ENCODE measurements at regions not wholly inside any gene's neighbourhood (a gene's known extent, or its start where the extent isn't known, plus 50 kb on each side); places are given as distances from the start of the nearest gene placed in this dataset.

- no peak for DNase-seq (ENCODE audit: low read depth in 2 of 2)
These were observed 221.3 kb downstream of the QKI start for GRCh38 chr6:163635731-163636364.

GRCh38 chr6:163635315-163635714 is 220.8 kb downstream of the QKI start:
- no peak for DNase-seq (ENCODE audit: low read depth in 2 of 2)

- DNase-seq (ENCODE audit: low read depth in 2 of 2), result no peak
These were observed 220.0 kb downstream of the QKI start for GRCh38 chr6:163634211-163635171.

- DNase-seq (ENCODE audit: low read depth in 2 of 2), result no peak
These were observed 216.5 kb downstream of the QKI start for GRCh38 chr6:163630991-163631390.

- no peak for DNase-seq (ENCODE audit: low read depth in 2 of 2)
These were observed 216.1 kb downstream of the QKI start for GRCh38 chr6:163630572-163630971.

GRCh38 chr6:163630096-163630495 is 215.6 kb downstream of the QKI start:
- no peak for DNase-seq (ENCODE audit: low read depth in 2 of 2)
